ENCODE measurements at regions not wholly inside any gene's neighbourhood (a gene's known extent, or its start where the extent isn't known, plus 50 kb on each side); places are given as distances from the start of the nearest gene placed in this dataset.

- DNase-seq: no peak
These were observed 254.6 kb upstream of the KIRREL3 start for GRCh38 chr11:127255209-127255608.

- no peak for DNase-seq
These were observed 251.8 kb upstream of the KIRREL3 start for GRCh38 chr11:127252321-127252720.

- DNase-seq: no peak
These were observed 249.0 kb upstream of the KIRREL3 start for GRCh38 chr11:127249576-127249975.

GRCh38 chr11:127248476-127248875 is 247.9 kb upstream of the KIRREL3 start:
- DNase-seq: no peak

GRCh38 chr11:127247261-127247851 is 246.8 kb upstream of the KIRREL3 start:
- no peak for DNase-seq

GRCh38 chr11:127242676-127243075 is 242.1 kb upstream of the KIRREL3 start:
- no peak for DNase-seq

GRCh38 chr11:127238321-127238720 is 237.8 kb upstream of the KIRREL3 start:
- no peak for DNase-seq

- DNase-seq: no peak
These were observed 236.2 kb upstream of the KIRREL3 start for GRCh38 chr11:127236776-127237175.

- no peak for DNase-seq
These were observed 233.4 kb upstream of the KIRREL3 start for GRCh38 chr11:127233998-127234397.

- no peak for DNase-seq
These were observed 229.8 kb upstream of the KIRREL3 start for GRCh38 chr11:127230392-127230791.

GRCh38 chr11:127226949-127227348 is 226.4 kb upstream of the KIRREL3 start:
- no peak for DNase-seq

GRCh38 chr11:127226380-127226779 is 225.8 kb upstream of the KIRREL3 start:
- no peak for DNase-seq

GRCh38 chr11:127225619-127226018 is 225.0 kb upstream of the KIRREL3 start:
- DNase-seq: no peak

- DNase-seq: no peak
These were observed 223.7 kb upstream of the KIRREL3 start for GRCh38 chr11:127224276-127224675.

- DNase-seq: no peak
These were observed 223.1 kb upstream of the KIRREL3 start for GRCh38 chr11:127223633-127224032.

- no peak for DNase-seq
These were observed 222.5 kb upstream of the KIRREL3 start for GRCh38 chr11:127223026-127223425.

GRCh38 chr11:127219704-127220103 is 219.1 kb upstream of the KIRREL3 start:
- DNase-seq: no peak

- no peak for DNase-seq
These were observed 217.7 kb upstream of the KIRREL3 start for GRCh38 chr11:127218275-127218608.

GRCh38 chr11:127217452-127218274 is 217.1 kb upstream of the KIRREL3 start:
- no peak for DNase-seq

- no peak for DNase-seq
These were observed 205.2 kb upstream of the KIRREL3 start for GRCh38 chr11:127205688-127206217.

- DNase-seq: no peak
These were observed 202.9 kb upstream of the KIRREL3 start for GRCh38 chr11:127203490-127203889.

GRCh38 chr11:127202105-127202504 is 201.5 kb upstream of the KIRREL3 start:
- DNase-seq: no peak

- no peak for DNase-seq
These were observed 198.8 kb upstream of the KIRREL3 start for GRCh38 chr11:127199306-127199801.

- DNase-seq: no peak
These were observed 195.0 kb upstream of the KIRREL3 start for GRCh38 chr11:127195501-127196120.
